ENCODE measurements at regions not wholly inside any gene's neighbourhood (a gene's known extent, or its start where the extent isn't known, plus 50 kb on each side); places are given as distances from the start of the nearest gene placed in this dataset.

GRCh38 chr13:39197647-39198007, 159.4 kb downstream of the NHLRC3 start:
- no peak for TF ChIP-seq ZFX (IDR thresholded peaks at IDR 0.05)
- TF ChIP-seq CTCF (conservative IDR thresholded peaks at IDR 0.05), result no peak

GRCh38 chr13:39200249-39200910, 162.1 kb downstream of the NHLRC3 start:
- no peak overlapping the region for H3K27ac ChIP-seq
- TF ChIP-seq CTCF (conservative IDR thresholded peaks at IDR 0.05), result no peak
- TF ChIP-seq ZFX (IDR thresholded peaks at IDR 0.05), result no peak

More at GRCh38 chr13:39197647-39198007, 159.4 kb downstream of the NHLRC3 start:
- no peak overlapping the region for H3K27ac ChIP-seq

GRCh38 chr13:39201180-39201579, 162.9 kb downstream of the NHLRC3 start:
- TF ChIP-seq CTCF (conservative IDR thresholded peaks at IDR 0.05) (no peak), ZFX (IDR thresholded peaks at IDR 0.05) (no peak)
- no peak overlapping the region for H3K27ac ChIP-seq

- TF ChIP-seq CTCF (conservative IDR thresholded peaks at IDR 0.05) (no peak), ZFX (IDR thresholded peaks at IDR 0.05) (no peak)
- H3K27ac ChIP-seq, result no peak overlapping the region
Measured at GRCh38 chr13:39202746-39203145, 164.5 kb downstream of the NHLRC3 start.

- no peak for TF ChIP-seq CTCF (conservative IDR thresholded peaks at IDR 0.05)
- TF ChIP-seq ZFX (IDR thresholded peaks at IDR 0.05), result no peak
- no peak overlapping the region for H3K27ac ChIP-seq
Measured at GRCh38 chr13:39208636-39209035, 170.4 kb downstream of the NHLRC3 start.

- no peak overlapping the region for H3K27ac ChIP-seq
- no peak for TF ChIP-seq CTCF (conservative IDR thresholded peaks at IDR 0.05)
Measured at GRCh38 chr13:39209731-39210531, 171.7 kb downstream of the NHLRC3 start.

GRCh38 chr13:39210961-39211534, 172.8 kb downstream of the NHLRC3 start:
- no peak overlapping the region for H3K27ac ChIP-seq
- TF ChIP-seq ZFX (IDR thresholded peaks at IDR 0.05) (no peak), CTCF (conservative IDR thresholded peaks at IDR 0.05) (no peak)

Measured in C4-2B (cell line).